ENCODE measurements at regions not wholly inside any gene's neighbourhood (a gene's known extent, or its start where the extent isn't known, plus 50 kb on each side); places are given as distances from the start of the nearest gene placed in this dataset.

DNA sequence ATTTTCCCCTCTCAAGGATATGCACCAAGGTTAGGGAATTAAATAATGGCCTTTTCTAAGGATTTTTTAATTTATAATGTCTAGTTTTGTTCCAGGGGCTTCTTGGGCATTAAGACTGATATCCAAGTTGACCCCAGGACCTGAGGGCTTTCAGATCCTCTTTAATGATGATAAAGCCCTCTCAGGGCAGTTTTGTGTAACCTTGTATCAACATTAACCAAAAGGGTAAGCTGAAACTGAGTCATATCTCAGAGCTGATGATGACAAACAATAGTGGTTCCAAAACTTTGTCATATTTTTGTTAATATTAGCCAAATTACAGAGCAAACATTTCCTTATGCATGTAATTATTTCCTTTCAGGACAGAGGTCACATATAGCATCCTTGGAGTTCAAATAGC is 309.4 kb upstream of the MAN1A1 start:
- no peaks in the 10 kb centered on the region for H3K27me3 ChIP-seq (ENCODE audit: insufficient read depth, low read depth, low read length)

DNA sequence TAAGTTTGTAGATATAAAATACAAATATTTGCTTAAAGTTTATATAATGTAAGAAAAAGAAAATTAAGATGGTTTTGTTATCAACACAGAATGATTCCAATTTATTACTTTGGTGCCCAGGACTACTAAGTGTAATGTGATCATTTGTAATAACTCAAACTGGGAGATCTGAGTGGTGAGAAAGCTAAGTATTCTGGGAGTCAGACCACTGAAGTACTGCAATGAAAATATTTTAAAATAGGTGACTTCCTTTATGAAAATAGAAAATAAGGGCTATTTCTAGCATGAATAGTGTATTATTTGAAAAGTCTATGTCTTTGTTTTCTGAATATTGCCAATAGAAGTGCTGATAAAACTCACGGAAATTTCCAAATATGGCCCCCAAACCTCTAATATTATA is 305.6 kb upstream of the MAN1A1 start:
- H2AFZ ChIP-seq (ENCODE audit: low read depth, low read length), result no peak overlapping the region
- TF ChIP-seq RAD21 (conservative IDR thresholded peaks at IDR 0.05) (no peak), TAF1 (IDR thresholded peaks at IDR 0.05; ENCODE audit: low read depth) (no peak), SMC3 (conservative IDR thresholded peaks at IDR 0.05; ENCODE audit: poor library complexity) (no peak), POLR2AphosphoS5 (IDR thresholded peaks at IDR 0.05) (no peak), EZH2 (IDR thresholded peaks at IDR 0.05; ENCODE audit: borderline replicate concordance, insufficient read depth, low read length, poor library complexity, severe bottlenecking) (no peak), EP300 (conservative IDR thresholded peaks at IDR 0.05; ENCODE audit: poor library complexity, severe bottlenecking) (no peak), MXI1 (conservative IDR thresholded peaks at IDR 0.05; ENCODE audit: poor library complexity, severe bottlenecking) (no peak)
- TF ChIP-seq, protein P1, sequence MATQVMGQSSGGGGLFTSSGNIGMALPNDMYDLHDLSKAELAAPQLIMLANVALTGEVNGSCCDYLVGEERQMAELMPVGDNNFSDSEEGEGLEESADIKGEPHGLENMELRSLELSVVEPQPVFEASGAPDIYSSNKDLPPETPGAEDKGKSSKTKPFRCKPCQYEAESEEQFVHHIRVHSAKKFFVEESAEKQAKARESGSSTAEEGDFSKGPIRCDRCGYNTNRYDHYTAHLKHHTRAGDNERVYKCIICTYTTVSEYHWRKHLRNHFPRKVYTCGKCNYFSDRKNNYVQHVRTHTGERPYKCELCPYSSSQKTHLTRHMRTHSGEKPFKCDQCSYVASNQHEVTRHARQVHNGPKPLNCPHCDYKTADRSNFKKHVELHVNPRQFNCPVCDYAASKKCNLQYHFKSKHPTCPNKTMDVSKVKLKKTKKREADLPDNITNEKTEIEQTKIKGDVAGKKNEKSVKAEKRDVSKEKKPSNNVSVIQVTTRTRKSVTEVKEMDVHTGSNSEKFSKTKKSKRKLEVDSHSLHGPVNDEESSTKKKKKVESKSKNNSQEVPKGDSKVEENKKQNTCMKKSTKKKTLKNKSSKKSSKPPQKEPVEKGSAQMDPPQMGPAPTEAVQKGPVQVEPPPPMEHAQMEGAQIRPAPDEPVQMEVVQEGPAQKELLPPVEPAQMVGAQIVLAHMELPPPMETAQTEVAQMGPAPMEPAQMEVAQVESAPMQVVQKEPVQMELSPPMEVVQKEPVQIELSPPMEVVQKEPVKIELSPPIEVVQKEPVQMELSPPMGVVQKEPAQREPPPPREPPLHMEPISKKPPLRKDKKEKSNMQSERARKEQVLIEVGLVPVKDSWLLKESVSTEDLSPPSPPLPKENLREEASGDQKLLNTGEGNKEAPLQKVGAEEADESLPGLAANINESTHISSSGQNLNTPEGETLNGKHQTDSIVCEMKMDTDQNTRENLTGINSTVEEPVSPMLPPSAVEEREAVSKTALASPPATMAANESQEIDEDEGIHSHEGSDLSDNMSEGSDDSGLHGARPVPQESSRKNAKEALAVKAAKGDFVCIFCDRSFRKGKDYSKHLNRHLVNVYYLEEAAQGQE (IDR thresholded peaks at IDR 0.05; ENCODE audit: borderline replicate concordance), result no peak
- TF ChIP-seq, protein P2, sequence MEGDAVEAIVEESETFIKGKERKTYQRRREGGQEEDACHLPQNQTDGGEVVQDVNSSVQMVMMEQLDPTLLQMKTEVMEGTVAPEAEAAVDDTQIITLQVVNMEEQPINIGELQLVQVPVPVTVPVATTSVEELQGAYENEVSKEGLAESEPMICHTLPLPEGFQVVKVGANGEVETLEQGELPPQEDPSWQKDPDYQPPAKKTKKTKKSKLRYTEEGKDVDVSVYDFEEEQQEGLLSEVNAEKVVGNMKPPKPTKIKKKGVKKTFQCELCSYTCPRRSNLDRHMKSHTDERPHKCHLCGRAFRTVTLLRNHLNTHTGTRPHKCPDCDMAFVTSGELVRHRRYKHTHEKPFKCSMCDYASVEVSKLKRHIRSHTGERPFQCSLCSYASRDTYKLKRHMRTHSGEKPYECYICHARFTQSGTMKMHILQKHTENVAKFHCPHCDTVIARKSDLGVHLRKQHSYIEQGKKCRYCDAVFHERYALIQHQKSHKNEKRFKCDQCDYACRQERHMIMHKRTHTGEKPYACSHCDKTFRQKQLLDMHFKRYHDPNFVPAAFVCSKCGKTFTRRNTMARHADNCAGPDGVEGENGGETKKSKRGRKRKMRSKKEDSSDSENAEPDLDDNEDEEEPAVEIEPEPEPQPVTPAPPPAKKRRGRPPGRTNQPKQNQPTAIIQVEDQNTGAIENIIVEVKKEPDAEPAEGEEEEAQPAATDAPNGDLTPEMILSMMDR (IDR thresholded peaks at IDR 0.05; ENCODE audit: poor library complexity, severe bottlenecking), result no peak
- no peaks in the 10 kb centered on the region for H3K79me2 ChIP-seq (replicated peaks; ENCODE audit: insufficient read depth, low read length)
- no peaks in the 10 kb centered on the region for H3K9me3 ChIP-seq (ENCODE audit: low read length)
- no peak overlapping the region for H3K4me2 ChIP-seq (ENCODE audit: low read length)
- no peak overlapping the region for H3K27ac ChIP-seq (ENCODE audit: low read length)
- H3K9me2 ChIP-seq (ENCODE audit: insufficient read depth, low read length), result no peaks in the 10 kb centered on the region
- H3K27me3 ChIP-seq (ENCODE audit: insufficient read depth, low read depth, low read length), result no peaks in the 10 kb centered on the region
- no peaks in the 10 kb centered on the region for H3K36me3 ChIP-seq (ENCODE audit: insufficient read depth, low read length)
- no peak overlapping the region for H3K4me3 ChIP-seq (ENCODE audit: low read length)
- no peak overlapping the region for H3K9ac ChIP-seq (ENCODE audit: low read length)
- H4K20me1 ChIP-seq (ENCODE audit: insufficient read depth), result no peaks in the 10 kb centered on the region
- no peaks in the 10 kb centered on the region for H3F3A ChIP-seq (ENCODE audit: insufficient read depth, low read length, poor library complexity, severe bottlenecking)

More for the DNA sequence above, 309.4 kb upstream of the MAN1A1 start:
- TF ChIP-seq TAF1 (IDR thresholded peaks at IDR 0.05; ENCODE audit: low read depth), result no peak
- TF ChIP-seq MXI1 (conservative IDR thresholded peaks at IDR 0.05; ENCODE audit: poor library complexity, severe bottlenecking), result no peak
- no peak for TF ChIP-seq POLR2AphosphoS5 (IDR thresholded peaks at IDR 0.05)
- Histone ChIP-seq H3K79me2 (replicated peaks; ENCODE audit: insufficient read depth, low read length) (no peaks in the 10 kb centered on the region), H2AFZ (ENCODE audit: low read depth, low read length) (no peak overlapping the region), H3K36me3 (ENCODE audit: insufficient read depth, low read length) (no peaks in the 10 kb centered on the region), H3F3A (ENCODE audit: insufficient read depth, low read length, poor library complexity, severe bottlenecking) (no peaks in the 10 kb centered on the region), H3K4me3 (ENCODE audit: low read length) (no peak overlapping the region), H3K27ac (ENCODE audit: low read length) (no peak overlapping the region), H3K9me3 (ENCODE audit: low read length) (no peaks in the 10 kb centered on the region), H3K9me2 (ENCODE audit: insufficient read depth, low read length) (no peaks in the 10 kb centered on the region), H3K9ac (ENCODE audit: low read length) (no peak overlapping the region), H3K4me2 (ENCODE audit: low read length) (no peak overlapping the region), H4K20me1 (ENCODE audit: insufficient read depth) (no peaks in the 10 kb centered on the region)

DNA sequence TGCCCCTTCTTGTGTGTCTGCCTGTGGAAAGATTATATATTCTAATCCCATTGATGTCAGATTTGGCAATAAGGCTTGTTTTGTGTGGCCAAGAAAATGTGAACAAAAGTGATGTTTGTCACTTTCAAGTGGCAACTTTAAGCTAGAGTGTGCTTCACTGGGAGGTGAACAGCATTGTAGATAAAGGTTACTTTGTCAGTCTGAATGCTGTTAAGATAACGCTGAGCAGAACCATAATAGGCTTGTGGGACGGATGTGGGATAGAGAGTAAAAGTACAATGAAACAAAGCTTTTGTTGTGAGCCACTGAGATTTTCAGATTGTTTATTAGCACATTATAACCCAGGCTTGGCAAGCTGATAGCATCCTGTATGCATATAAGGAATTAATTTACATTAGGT is 303.8 kb upstream of the MAN1A1 start:
- TF ChIP-seq, protein P2 (IDR thresholded peaks at IDR 0.05; ENCODE audit: poor library complexity, severe bottlenecking), result no peak
- TF ChIP-seq EP300 (conservative IDR thresholded peaks at IDR 0.05; ENCODE audit: poor library complexity, severe bottlenecking) (no peak), RAD21 (conservative IDR thresholded peaks at IDR 0.05) (no peak), MXI1 (conservative IDR thresholded peaks at IDR 0.05; ENCODE audit: poor library complexity, severe bottlenecking) (no peak), POLR2AphosphoS5 (IDR thresholded peaks at IDR 0.05) (no peak), SMC3 (conservative IDR thresholded peaks at IDR 0.05; ENCODE audit: poor library complexity) (no peak), EZH2 (IDR thresholded peaks at IDR 0.05; ENCODE audit: borderline replicate concordance, insufficient read depth, low read length, poor library complexity, severe bottlenecking) (no peak), TAF1 (IDR thresholded peaks at IDR 0.05; ENCODE audit: low read depth) (no peak)
- TF ChIP-seq, protein P1 (IDR thresholded peaks at IDR 0.05; ENCODE audit: borderline replicate concordance), result no peak
- Histone ChIP-seq H3F3A (ENCODE audit: insufficient read depth, low read length, poor library complexity, severe bottlenecking) (no peaks in the 10 kb centered on the region), H3K79me2 (replicated peaks; ENCODE audit: insufficient read depth, low read length) (no peaks in the 10 kb centered on the region)

More for the DNA sequence above, 303.8 kb upstream of the MAN1A1 start:
- H3K9ac ChIP-seq (ENCODE audit: low read length), result no peak overlapping the region
- H3K27me3 ChIP-seq (ENCODE audit: insufficient read depth, low read depth, low read length), result no peaks in the 10 kb centered on the region
- H3K9me3 ChIP-seq (ENCODE audit: low read length), result no peaks in the 10 kb centered on the region
- no peaks in the 10 kb centered on the region for H4K20me1 ChIP-seq (ENCODE audit: insufficient read depth)
- no peak overlapping the region for H3K4me2 ChIP-seq (ENCODE audit: low read length)
- H3K36me3 ChIP-seq (ENCODE audit: insufficient read depth, low read length), result no peaks in the 10 kb centered on the region
- no peaks in the 10 kb centered on the region for H3K9me2 ChIP-seq (ENCODE audit: insufficient read depth, low read length)
- H2AFZ ChIP-seq (ENCODE audit: low read depth, low read length), result no peak overlapping the region
- H3K27ac ChIP-seq (ENCODE audit: low read length), result no peak overlapping the region
- H3K4me3 ChIP-seq (ENCODE audit: low read length), result no peak overlapping the region

All from neural cell (in vitro differentiated cells).